HEK293 (cell line): ENCODE measurements at regions not wholly inside any gene's neighbourhood (a gene's known extent, or its start where the extent isn't known, plus 50 kb on each side); places are given as distances from the start of the nearest gene placed in this dataset.

Source experiments
- HOXC10 ChIP-seq: sonication (generic); formaldehyde crosslinking; IDR thresholded peaks from 2 replicates; pipeline ENCODE4 v1.8.1; 2023; ENCODE audit warnings: mild to moderate bottlenecking, missing genetic modification reagents
- KLF1 ChIP-seq: fragments of 450-650 bp; formaldehyde crosslinking; IDR thresholded peaks from 2 replicates; pipeline ENCODE4 v1.5.1; 2016; ENCODE audit warnings: missing biosample characterization, missing genetic modification characterization
- YY1 ChIP-seq: fragments of 450-650 bp; formaldehyde crosslinking; IDR thresholded peaks from 2 replicates; pipeline ENCODE4 v1.5.1; 2018; ENCODE audit warnings: missing biosample characterization, missing genetic modification characterization
- ZBTB48 ChIP-seq: fragments of 450-650 bp; formaldehyde crosslinking; IDR thresholded peaks from 2 replicates; pipeline ENCODE4 v1.5.1; 2016; ENCODE audit warnings: missing biosample characterization, missing genetic modification characterization
- ZFP37 ChIP-seq: fragments of 450-650 bp; formaldehyde crosslinking; IDR thresholded peaks from 2 replicates; pipeline ENCODE4 v1.5.1; 2016; ENCODE audit warnings: missing biosample characterization, missing genetic modification characterization
- ZNF169 ChIP-seq: fragments of 450-650 bp; formaldehyde crosslinking; IDR thresholded peaks from 2 replicates; pipeline ENCODE4 v1.5.1; 2016; ENCODE audit warnings: missing biosample characterization, missing genetic modification characterization
- ZNF585B ChIP-seq: fragments of 450-650 bp; formaldehyde crosslinking; IDR thresholded peaks from 2 replicates; pipeline ENCODE4 v1.5.1; 2016; ENCODE audit warnings: missing biosample characterization, missing genetic modification characterization
- ZNF747 ChIP-seq: fragments of 450-650 bp; formaldehyde crosslinking; IDR thresholded peaks from 2 replicates; pipeline ENCODE4 v1.5.1; 2016; ENCODE audit warnings: missing biosample characterization, missing genetic modification characterization
- TF ChIP-seq, protein P1 (sequence below): fragments of 450-650 bp; formaldehyde crosslinking; IDR thresholded peaks from 2 replicates; pipeline ENCODE4 v1.5.1; 2016; ENCODE audit warnings: missing biosample characterization, missing genetic modification characterization
- TF ChIP-seq, protein P2 (sequence below): fragments of 450-650 bp; formaldehyde crosslinking; IDR thresholded peaks from 2 replicates; pipeline ENCODE4 v1.5.1; 2016; ENCODE audit warnings: missing biosample characterization, missing genetic modification characterization, low read depth
- TF ChIP-seq, protein P3 (sequence below): sonication (generic); formaldehyde crosslinking; IDR thresholded peaks from 2 replicates; pipeline ENCODE4 v1.8.1; 2022; ENCODE audit warnings: mild to moderate bottlenecking, moderate library complexity, missing genetic modification reagents
- TF ChIP-seq, protein P4 (sequence below): fragments of 450-650 bp; formaldehyde crosslinking; IDR thresholded peaks from 2 replicates; pipeline ENCODE4 v1.5.1; 2017; ENCODE audit warnings: missing biosample characterization, missing genetic modification characterization

DNA sequence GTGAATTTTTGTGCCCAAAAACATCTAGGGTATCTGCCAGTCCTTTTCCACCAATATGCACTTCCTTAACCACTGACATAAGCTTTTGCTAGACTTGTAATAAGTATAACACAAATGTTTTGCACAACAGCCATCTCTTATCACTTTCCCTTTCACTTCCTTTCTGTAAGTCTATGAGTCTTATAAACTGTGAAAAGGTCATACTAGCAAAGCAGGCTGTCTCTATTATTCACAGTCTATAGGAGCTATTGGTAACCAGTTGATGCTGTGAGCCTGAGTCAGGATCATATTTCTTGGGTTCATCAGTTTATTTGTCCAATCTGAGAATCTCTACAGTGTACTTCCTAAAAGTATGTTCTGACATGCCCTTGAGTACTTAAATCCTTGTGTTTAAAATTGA, 172.6 kb downstream of the CHRM3 start:
- TF ChIP-seq, protein P1, sequence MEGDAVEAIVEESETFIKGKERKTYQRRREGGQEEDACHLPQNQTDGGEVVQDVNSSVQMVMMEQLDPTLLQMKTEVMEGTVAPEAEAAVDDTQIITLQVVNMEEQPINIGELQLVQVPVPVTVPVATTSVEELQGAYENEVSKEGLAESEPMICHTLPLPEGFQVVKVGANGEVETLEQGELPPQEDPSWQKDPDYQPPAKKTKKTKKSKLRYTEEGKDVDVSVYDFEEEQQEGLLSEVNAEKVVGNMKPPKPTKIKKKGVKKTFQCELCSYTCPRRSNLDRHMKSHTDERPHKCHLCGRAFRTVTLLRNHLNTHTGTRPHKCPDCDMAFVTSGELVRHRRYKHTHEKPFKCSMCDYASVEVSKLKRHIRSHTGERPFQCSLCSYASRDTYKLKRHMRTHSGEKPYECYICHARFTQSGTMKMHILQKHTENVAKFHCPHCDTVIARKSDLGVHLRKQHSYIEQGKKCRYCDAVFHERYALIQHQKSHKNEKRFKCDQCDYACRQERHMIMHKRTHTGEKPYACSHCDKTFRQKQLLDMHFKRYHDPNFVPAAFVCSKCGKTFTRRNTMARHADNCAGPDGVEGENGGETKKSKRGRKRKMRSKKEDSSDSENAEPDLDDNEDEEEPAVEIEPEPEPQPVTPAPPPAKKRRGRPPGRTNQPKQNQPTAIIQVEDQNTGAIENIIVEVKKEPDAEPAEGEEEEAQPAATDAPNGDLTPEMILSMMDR (tag by site-specific recombination) = no peak
- TF ChIP-seq, protein P2, sequence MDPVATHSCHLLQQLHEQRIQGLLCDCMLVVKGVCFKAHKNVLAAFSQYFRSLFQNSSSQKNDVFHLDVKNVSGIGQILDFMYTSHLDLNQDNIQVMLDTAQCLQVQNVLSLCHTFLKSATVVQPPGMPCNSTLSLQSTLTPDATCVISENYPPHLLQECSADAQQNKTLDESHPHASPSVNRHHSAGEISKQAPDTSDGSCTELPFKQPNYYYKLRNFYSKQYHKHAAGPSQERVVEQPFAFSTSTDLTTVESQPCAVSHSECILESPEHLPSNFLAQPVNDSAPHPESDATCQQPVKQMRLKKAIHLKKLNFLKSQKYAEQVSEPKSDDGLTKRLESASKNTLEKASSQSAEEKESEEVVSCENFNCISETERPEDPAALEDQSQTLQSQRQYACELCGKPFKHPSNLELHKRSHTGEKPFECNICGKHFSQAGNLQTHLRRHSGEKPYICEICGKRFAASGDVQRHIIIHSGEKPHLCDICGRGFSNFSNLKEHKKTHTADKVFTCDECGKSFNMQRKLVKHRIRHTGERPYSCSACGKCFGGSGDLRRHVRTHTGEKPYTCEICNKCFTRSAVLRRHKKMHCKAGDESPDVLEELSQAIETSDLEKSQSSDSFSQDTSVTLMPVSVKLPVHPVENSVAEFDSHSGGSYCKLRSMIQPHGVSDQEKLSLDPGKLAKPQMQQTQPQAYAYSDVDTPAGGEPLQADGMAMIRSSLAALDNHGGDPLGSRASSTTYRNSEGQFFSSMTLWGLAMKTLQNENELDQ (tag by site-specific recombination) = no peak
- no peak for TF ChIP-seq ZNF169
- TF ChIP-seq YY1 (tag by site-specific recombination) = no peak
- TF ChIP-seq HOXC10 (CRISPR knock-in tag) = no peak
- no peak for TF ChIP-seq ZNF585B
- no peak for TF ChIP-seq ZFP37 (tag by site-specific recombination)
- no peak for TF ChIP-seq ZBTB48 (tag by site-specific recombination)
- TF ChIP-seq, protein P3, sequence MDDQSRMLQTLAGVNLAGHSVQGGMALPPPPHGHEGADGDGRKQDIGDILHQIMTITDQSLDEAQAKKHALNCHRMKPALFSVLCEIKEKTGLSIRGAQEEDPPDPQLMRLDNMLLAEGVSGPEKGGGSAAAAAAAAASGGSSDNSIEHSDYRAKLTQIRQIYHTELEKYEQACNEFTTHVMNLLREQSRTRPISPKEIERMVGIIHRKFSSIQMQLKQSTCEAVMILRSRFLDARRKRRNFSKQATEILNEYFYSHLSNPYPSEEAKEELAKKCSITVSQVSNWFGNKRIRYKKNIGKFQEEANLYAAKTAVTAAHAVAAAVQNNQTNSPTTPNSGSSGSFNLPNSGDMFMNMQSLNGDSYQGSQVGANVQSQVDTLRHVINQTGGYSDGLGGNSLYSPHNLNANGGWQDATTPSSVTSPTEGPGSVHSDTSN = no peak
- no peak for TF ChIP-seq ZNF747 (tag by site-specific recombination)
- TF ChIP-seq KLF1 = no peak
- TF ChIP-seq, protein P4, sequence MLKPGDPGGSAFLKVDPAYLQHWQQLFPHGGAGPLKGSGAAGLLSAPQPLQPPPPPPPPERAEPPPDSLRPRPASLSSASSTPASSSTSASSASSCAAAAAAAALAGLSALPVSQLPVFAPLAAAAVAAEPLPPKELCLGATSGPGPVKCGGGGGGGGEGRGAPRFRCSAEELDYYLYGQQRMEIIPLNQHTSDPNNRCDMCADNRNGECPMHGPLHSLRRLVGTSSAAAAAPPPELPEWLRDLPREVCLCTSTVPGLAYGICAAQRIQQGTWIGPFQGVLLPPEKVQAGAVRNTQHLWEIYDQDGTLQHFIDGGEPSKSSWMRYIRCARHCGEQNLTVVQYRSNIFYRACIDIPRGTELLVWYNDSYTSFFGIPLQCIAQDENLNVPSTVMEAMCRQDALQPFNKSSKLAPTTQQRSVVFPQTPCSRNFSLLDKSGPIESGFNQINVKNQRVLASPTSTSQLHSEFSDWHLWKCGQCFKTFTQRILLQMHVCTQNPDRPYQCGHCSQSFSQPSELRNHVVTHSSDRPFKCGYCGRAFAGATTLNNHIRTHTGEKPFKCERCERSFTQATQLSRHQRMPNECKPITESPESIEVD (tag by site-specific recombination) = no peak
